Brain microvascular endothelial cell (primary cell): ENCODE measurements at regions not wholly inside any gene's neighbourhood (a gene's known extent, or its start where the extent isn't known, plus 50 kb on each side); places are given as distances from the start of the nearest gene placed in this dataset.

Experiments
- DNase-seq: peaks from one replicate; pipeline ENCODE4 v3.0.0-alpha.2; 2020
- H3K27ac ChIP-seq: fragments of 250-450 bp; sonication (Bioruptor Pico); 2 replicates; pipeline ENCODE4 v1.5.1; 2020; ENCODE audit warnings: mild to moderate bottlenecking, moderate library complexity
- H3K27me3 ChIP-seq: fragments of 250-450 bp; sonication (Bioruptor Pico); replicated peaks from 2 replicates; pipeline ENCODE4 v1.5.1; 2020; ENCODE audit warnings: mild to moderate bottlenecking
- H3K36me3 ChIP-seq: fragments of 250-450 bp; sonication (Bioruptor Pico); replicated peaks from 2 replicates; pipeline ENCODE4 v1.5.1; 2020; ENCODE audit warnings: mild to moderate bottlenecking
- H3K4me3 ChIP-seq: 2 replicates; pipeline ENCODE4 v1.5.1; 2011; ENCODE audit warnings: low read depth, mild to moderate bottlenecking, control low read depth, low read length, moderate library complexity
- CTCF ChIP-seq: IDR thresholded peaks from 2 replicates; pipeline ENCODE4 v1.5.1; 2011; ENCODE audit warnings: low read depth, mild to moderate bottlenecking, moderate library complexity, low read length, control low read depth, inconsistent platforms; ENCODE audit errors: missing control alignments
- in situ Hi-C: cut with HindIII; loops from 2 replicates; pipeline ENCODE4 v1.10.0; 2017; ENCODE audit warnings: low sequenced_read_pairs, low pct_ligation_motif_present

- no peak for TF ChIP-seq CTCF
- Histone ChIP-seq H3K36me3 (no peaks in the 10 kb centered on the region), H3K27ac (no peak overlapping the region), H3K4me3 (no peak overlapping the region), H3K27me3 (no peaks in the 10 kb centered on the region)
- no peak for DNase-seq
- in situ Hi-C loops = no loop called here
Observed at GRCh38 chr5:164809821-164810220, 1304.4 kb downstream of the MAT2B start.

GRCh38 chr5:164818445-164818844 lies 1313.0 kb downstream of the MAT2B start:
- Histone ChIP-seq H3K4me3 (no peak overlapping the region), H3K36me3 (no peaks in the 10 kb centered on the region), H3K27me3 (no peaks in the 10 kb centered on the region), H3K27ac (no peak overlapping the region)
- no peak for TF ChIP-seq CTCF
- in situ Hi-C loops = no loop called here
- no peak for DNase-seq

- DNase-seq = no peak
- Histone ChIP-seq H3K27ac (no peak overlapping the region), H3K27me3 (no peaks in the 10 kb centered on the region), H3K36me3 (no peaks in the 10 kb centered on the region), H3K4me3 (no peak overlapping the region)
- TF ChIP-seq CTCF = no peak
- in situ Hi-C loops = no loop called here
Observed at GRCh38 chr5:164824671-164825070, 1319.3 kb downstream of the MAT2B start.

- Histone ChIP-seq H3K4me3 (no peak overlapping the region), H3K27me3 (no peaks in the 10 kb centered on the region), H3K27ac (no peak overlapping the region), H3K36me3 (no peaks in the 10 kb centered on the region)
- no peak for TF ChIP-seq CTCF
- DNase-seq = no peak
- in situ Hi-C loops = no loop called here
Observed at GRCh38 chr5:164832516-164832915, 1327.1 kb downstream of the MAT2B start.

GRCh38 chr5:164844348-164844747 lies 1338.9 kb downstream of the MAT2B start:
- TF ChIP-seq CTCF = no peak
- Histone ChIP-seq H3K27me3 (no peaks in the 10 kb centered on the region), H3K36me3 (no peaks in the 10 kb centered on the region), H3K27ac (no peak overlapping the region), H3K4me3 (no peak overlapping the region)
- no peak for DNase-seq
- in situ Hi-C loops = no loop called here

GRCh38 chr5:164860896-164861295 lies 1355.5 kb downstream of the MAT2B start:
- Histone ChIP-seq H3K36me3 (no peaks in the 10 kb centered on the region), H3K4me3 (no peak overlapping the region), H3K27me3 (no peaks in the 10 kb centered on the region), H3K27ac (no peak overlapping the region)
- no peak for TF ChIP-seq CTCF
- DNase-seq = no peak
- in situ Hi-C loops = no loop called here
